ENCODE measurements at regions not wholly inside any gene's neighbourhood (a gene's known extent, or its start where the extent isn't known, plus 50 kb on each side); places are given as distances from the start of the nearest gene placed in this dataset.

DNA sequence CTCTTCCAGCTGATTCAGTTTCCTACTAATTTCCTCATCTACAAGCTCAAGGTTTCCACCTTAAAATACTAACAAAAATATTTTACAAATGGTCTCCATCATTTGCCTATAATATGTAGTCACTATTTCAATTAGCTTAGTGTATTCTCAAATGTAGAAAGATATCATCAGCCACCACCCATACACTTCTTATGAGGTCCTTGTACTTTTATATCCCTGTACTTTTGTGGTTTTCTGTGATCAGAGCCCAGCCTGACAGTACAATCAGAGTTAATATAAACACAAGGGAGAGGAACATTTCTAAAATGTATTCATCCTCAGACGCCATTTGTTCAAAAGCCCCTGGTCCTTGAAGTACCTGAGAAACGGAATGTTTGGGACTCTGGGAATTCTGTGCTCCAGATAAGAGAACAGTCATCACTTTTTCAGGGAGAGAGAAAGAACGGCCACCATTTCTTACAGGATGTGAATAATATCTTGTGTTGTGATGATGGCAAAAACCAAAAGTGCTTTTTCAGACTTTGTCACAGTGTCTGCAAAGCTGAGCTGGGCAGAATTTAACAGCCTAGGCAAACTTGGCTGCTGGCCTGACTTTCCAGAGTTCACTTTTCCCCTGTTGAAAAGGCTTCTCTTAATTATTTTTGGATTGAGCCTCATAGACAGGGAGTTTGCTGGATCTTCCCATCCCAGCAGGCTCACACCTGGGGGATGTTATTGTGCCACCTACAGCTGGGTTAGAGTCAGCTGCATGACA lies 361.7 kb upstream of the ACVR2A start:
- Mint-ChIP-seq H3K27ac (no peak overlapping the region), H3K9me3 (no peaks in the 10 kb centered on the region), H3K27me3 (no peaks in the 10 kb centered on the region), H3K36me3 (no peaks in the 10 kb centered on the region), H3K4me1 (no peaks in the 10 kb centered on the region), H3K4me3 (no peak overlapping the region)

DNA sequence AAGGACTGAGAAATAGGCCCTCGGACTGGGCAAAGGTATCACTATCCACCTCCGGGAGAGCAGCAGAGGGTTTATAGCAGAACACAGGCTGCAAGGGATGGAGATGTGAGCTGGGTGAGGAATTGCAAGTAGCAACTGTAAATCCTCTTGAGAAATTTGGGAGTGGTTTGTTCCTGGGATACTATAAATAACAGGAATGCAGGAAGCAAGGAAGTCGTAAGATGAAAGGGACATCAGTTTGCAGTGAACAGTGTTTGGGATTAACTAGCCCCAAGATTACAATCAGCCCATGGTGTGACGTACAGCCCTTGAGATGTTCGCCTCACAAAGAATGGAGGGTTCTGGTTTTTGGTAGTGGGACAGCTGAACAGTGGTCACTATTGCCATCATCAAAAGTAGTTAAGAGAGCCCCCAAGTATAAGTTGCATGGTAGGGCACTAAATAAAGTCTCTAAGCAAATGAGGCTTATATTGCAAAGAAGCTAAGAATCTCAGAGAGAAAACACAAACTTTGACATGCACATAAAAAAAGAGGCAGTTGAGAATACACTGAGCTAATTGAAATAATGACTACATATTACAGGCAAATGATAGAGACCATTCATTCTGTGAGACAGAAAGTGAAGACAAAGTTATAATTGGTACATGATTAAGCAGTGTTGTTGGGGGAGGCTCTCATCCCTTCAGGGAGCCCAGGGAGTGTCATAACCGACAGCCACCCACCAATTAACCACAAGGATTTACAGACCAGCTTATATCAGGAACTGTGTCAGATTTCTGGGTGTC lies 362.5 kb upstream of the ACVR2A start:
- H3K4me1 Mint-ChIP-seq = no peaks in the 10 kb centered on the region
- H3K36me3 Mint-ChIP-seq = no peaks in the 10 kb centered on the region
- H3K4me3 Mint-ChIP-seq = no peak overlapping the region
- no peak overlapping the region for H3K27ac Mint-ChIP-seq
- no peaks in the 10 kb centered on the region for H3K27me3 Mint-ChIP-seq
- no peaks in the 10 kb centered on the region for H3K9me3 Mint-ChIP-seq

DNA sequence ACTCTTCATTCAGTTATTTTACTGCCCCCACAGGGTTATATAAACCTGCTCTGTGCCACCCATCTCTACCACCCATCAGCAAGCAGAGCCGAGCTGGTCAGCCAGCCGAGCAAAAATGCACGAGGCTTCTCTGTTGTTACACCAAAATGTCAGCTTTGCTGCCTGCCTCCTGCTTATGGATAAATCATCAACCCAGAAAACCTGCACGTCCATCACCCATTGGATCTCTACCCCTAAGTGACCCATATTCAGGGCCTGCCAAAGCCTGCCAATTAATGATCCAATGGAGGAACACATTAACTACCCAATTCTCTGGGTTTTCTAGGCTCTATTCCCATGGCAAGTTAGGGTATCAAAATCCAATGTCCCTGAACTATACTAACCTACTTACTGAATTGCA lies 365.5 kb upstream of the ACVR2A start:
- Mint-ChIP-seq H3K9me3 (no peaks in the 10 kb centered on the region), H3K36me3 (peaks cover 1% of the 10 kb centered on the region), H3K4me1 (no peaks in the 10 kb centered on the region), H3K4me3 (no peak overlapping the region), H3K27me3 (no peaks in the 10 kb centered on the region), H3K27ac (no peak overlapping the region)

DNA sequence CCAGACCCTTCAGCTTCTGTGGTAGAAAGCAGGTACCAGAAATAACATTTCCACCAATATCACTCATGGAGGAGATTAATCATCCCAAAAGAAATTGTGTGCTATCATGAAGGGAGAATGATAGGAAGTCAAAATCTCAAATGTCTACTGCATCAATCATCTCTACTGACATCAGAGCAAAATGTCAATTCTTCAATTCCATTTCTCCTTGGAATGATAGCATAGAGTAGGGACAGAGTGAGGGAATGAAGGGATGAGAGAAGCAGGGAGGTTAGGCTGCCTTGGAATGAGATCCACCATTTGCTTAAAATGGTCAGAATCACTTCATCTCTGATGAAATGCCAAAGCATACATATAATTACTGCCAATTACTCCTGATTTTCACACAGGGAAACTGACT lies 371.8 kb upstream of the ACVR2A start:
- peaks cover 1% of the 10 kb centered on the region for H3K36me3 Mint-ChIP-seq
- no peaks in the 10 kb centered on the region for H3K4me1 Mint-ChIP-seq
- no peaks in the 10 kb centered on the region for H3K27me3 Mint-ChIP-seq
- no peak overlapping the region for H3K27ac Mint-ChIP-seq
- H3K9me3 Mint-ChIP-seq = no peaks in the 10 kb centered on the region
- H3K4me3 Mint-ChIP-seq = no peak overlapping the region

DNA sequence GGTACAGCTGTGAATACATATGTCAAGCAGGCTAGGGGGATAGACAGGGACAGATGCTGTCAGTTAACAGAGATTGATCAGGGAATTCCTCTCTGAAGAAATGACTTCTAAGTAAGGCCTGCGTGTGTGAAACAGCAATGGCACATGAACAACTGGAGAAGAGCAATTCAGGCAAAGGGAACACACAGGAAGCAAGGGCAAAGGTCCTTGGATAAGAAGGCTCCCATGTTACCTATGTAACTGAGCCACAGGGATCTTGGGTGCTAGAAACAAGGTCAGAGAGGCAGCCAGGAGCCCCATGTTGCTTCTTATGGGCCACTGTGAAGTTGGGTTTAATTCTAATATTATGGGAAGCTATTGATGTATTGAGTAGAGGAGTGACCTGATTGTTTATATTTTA lies 373.7 kb upstream of the ACVR2A start:
- Mint-ChIP-seq H3K36me3 (no peaks in the 10 kb centered on the region), H3K27me3 (no peaks in the 10 kb centered on the region), H3K4me3 (no peak overlapping the region), H3K4me1 (no peaks in the 10 kb centered on the region), H3K27ac (no peak overlapping the region), H3K9me3 (no peaks in the 10 kb centered on the region)

DNA sequence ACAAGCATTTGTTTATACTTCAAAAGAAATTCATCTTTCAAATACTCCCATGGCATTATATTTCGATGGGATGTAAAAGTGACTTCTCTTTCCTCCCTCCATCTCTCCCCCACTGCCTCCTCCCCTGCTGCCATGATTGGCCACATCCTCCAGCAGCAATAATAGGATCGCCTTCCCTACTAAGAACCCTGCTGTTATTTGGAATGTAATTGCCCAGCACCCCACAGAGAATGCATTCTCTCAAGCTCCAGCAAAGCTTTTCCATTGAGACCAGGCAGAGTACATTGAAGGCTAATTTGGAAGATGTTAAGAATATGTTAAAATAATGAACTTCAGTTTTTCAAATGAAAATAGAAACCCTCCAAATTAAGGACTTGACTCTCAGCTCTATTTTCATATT lies 375.4 kb upstream of the ACVR2A start:
- H3K27me3 Mint-ChIP-seq = no peaks in the 10 kb centered on the region
- H3K4me3 Mint-ChIP-seq = no peak overlapping the region
- no peak overlapping the region for H3K27ac Mint-ChIP-seq
- H3K4me1 Mint-ChIP-seq = no peaks in the 10 kb centered on the region
- H3K36me3 Mint-ChIP-seq = no peaks in the 10 kb centered on the region
- H3K9me3 Mint-ChIP-seq = no peaks in the 10 kb centered on the region

DNA sequence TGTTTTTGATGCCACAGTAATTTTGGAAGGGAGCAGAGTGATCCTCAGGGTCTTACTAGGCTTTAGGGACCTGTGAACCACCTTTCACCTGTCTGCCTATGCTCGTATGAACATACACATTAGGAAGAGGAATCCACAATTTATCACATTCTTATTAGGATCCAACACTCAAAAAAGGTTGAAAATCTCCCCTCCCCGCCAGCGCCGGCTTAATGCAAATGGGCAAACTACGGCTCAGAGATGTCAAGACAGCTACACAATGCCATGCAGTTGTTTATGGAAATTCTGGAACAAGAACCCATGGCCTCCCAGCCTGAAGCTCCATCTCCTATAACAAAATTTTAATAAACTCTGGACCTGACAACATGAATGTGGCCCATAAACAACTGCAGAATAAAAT lies 375.9 kb upstream of the ACVR2A start:
- Mint-ChIP-seq H3K27ac (no peak overlapping the region), H3K9me3 (no peaks in the 10 kb centered on the region), H3K27me3 (no peaks in the 10 kb centered on the region), H3K4me1 (no peaks in the 10 kb centered on the region), H3K4me3 (no peak overlapping the region), H3K36me3 (no peaks in the 10 kb centered on the region)

DNA sequence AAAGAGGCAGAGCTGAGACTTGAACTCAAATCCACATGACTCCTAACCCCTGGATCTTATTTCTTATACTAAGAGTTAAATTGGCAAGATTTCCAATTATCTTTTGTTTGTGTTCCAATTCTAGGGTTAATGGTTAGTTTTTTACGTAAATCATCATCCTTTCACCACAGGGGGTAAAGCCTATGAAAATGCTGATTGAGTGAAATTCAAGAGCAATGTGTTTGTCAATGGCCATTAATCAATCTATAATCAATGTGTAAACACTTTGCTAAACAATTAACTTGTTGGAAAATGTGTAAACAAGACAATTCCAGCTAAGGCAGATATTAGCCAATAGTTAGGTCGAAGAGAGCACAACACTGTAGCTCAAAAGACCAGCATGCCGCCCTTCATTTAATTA lies 376.5 kb upstream of the ACVR2A start:
- H3K27me3 Mint-ChIP-seq = no peaks in the 10 kb centered on the region
- no peaks in the 10 kb centered on the region for H3K4me1 Mint-ChIP-seq
- no peaks in the 10 kb centered on the region for H3K36me3 Mint-ChIP-seq
- no peak overlapping the region for H3K27ac Mint-ChIP-seq
- no peak overlapping the region for H3K4me3 Mint-ChIP-seq
- no peaks in the 10 kb centered on the region for H3K9me3 Mint-ChIP-seq

DNA sequence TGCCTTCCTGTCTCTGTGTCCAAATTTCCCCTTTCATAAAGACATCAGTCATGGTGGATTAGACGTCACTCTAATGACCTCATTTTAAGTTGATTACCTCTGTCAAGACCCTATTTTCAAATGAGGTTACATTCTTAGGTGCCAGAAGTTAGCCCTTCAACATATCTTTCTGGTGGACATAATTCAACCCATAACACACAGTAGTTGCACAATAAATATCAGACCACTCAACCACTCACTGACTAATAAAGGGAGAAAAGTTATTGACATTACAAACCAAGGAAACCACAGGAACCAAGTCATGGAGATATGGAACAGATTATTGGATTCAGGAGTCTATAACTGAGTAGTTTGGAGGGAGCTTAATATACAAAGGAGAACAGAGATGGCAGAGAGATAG lies 377.4 kb upstream of the ACVR2A start:
- Mint-ChIP-seq H3K36me3 (no peaks in the 10 kb centered on the region), H3K9me3 (no peaks in the 10 kb centered on the region), H3K27ac (no peak overlapping the region), H3K27me3 (no peaks in the 10 kb centered on the region), H3K4me3 (no peak overlapping the region), H3K4me1 (no peaks in the 10 kb centered on the region)

DNA sequence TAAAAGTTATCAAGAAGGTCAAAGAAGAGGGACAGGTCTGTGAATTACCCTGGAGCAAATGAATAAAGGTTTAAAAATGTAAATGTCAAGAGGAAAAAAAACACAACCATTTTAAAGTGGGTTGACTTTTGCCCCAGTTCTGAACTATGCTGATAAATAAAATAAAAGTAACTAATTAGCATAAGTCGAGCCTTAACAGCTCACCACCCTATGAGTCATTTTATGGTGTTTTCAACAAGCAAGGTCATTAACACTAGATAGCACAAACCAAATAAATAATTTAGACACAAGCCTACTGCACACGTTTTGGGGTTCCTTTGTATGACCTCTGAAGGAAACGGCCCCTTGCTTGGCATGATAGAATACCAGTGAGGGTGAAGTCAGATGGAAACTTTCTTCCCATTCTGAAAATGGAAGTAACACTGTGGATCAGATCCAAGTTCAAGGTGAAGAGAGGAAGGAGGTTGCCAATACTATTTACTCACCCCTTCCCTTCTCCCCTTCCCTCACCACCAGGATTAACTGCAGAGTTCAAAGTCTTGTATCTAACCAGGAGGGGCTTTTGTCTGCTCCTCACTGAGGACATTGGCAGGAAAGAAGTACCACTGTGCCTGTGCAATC lies 380.0 kb upstream of the ACVR2A start:
- Mint-ChIP-seq H3K27ac (no peak overlapping the region), H3K4me3 (no peak overlapping the region), H3K9me3 (no peaks in the 10 kb centered on the region), H3K4me1 (no peaks in the 10 kb centered on the region), H3K27me3 (no peaks in the 10 kb centered on the region), H3K36me3 (no peaks in the 10 kb centered on the region)

DNA sequence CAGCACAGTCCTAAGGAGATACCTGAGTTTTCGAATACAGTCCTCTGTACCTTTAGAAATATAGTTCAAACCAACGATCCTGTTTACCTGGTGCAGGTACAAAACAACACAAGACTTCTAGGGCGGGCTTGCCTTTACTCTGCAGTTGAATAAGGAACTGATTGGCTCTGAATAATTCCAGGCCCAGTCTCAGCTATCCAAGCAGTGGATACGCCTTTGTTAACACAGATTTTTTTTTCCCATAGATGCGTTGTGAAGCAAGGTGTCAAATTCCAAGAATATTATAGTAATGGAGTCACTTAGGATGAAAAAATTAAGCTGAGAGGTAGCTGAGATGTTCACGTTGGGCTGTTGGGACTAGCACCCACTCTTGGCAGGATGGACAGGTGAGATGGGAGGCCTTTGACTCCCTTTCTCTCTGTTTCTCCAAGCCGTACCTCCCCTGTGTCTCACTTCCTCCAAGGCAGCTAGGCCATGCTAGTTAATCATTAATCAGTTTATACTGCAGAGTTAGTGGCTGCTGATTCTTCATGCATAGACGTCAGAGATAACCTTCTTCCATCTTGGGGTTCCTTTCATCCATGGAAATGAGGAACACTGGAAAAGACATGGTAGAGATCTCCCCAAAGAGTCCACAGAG lies 380.8 kb upstream of the ACVR2A start:
- H3K36me3 Mint-ChIP-seq = no peaks in the 10 kb centered on the region
- H3K9me3 Mint-ChIP-seq = no peaks in the 10 kb centered on the region
- no peak overlapping the region for H3K27ac Mint-ChIP-seq
- no peaks in the 10 kb centered on the region for H3K27me3 Mint-ChIP-seq
- H3K4me3 Mint-ChIP-seq = no peak overlapping the region
- H3K4me1 Mint-ChIP-seq = no peaks in the 10 kb centered on the region

DNA sequence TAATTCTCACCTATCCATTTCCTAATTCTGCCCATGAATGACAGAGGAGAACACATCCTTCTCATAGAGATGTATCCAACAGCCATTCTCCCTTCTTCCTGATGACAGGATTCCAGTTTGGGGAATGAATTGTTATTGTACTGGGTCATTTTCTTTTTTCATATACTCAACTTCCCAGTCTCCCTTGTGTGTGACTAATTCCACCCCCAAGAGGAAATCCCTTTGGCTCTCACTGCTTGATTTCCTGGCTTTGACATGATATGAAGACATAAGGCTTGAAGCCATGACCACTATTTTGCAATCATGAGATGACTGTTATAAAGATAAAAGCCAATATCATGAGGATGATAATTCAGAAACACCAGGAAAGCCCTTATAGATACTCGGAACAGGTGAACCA lies 384.7 kb upstream of the ACVR2A start:
- Mint-ChIP-seq H3K4me1 (no peaks in the 10 kb centered on the region), H3K9me3 (no peaks in the 10 kb centered on the region), H3K27ac (no peak overlapping the region), H3K36me3 (no peaks in the 10 kb centered on the region), H3K27me3 (no peaks in the 10 kb centered on the region), H3K4me3 (no peak overlapping the region)

DNA sequence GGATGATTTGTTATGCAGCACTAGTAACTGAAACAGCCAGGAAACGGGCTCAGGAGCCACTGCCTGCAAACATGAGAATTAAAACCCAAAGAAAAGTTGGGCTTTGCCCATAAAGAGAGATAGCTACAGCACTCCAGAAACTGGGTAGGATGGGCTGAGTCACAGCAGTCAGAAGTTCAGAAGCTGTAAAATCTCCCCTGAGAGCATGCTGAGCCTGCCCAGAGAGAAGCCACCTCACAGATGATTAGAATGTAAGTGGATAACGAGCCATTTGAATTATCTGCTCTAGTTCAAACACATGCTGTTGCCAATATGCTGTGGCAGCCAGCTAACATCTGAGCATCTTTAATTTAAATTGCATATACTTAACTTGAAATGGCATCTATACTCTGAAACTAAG lies 388.1 kb upstream of the ACVR2A start:
- H3K4me3 Mint-ChIP-seq = no peak overlapping the region
- no peaks in the 10 kb centered on the region for H3K9me3 Mint-ChIP-seq
- no peaks in the 10 kb centered on the region for H3K27me3 Mint-ChIP-seq
- no peaks in the 10 kb centered on the region for H3K4me1 Mint-ChIP-seq
- no peak overlapping the region for H3K27ac Mint-ChIP-seq
- H3K36me3 Mint-ChIP-seq = no peaks in the 10 kb centered on the region

DNA sequence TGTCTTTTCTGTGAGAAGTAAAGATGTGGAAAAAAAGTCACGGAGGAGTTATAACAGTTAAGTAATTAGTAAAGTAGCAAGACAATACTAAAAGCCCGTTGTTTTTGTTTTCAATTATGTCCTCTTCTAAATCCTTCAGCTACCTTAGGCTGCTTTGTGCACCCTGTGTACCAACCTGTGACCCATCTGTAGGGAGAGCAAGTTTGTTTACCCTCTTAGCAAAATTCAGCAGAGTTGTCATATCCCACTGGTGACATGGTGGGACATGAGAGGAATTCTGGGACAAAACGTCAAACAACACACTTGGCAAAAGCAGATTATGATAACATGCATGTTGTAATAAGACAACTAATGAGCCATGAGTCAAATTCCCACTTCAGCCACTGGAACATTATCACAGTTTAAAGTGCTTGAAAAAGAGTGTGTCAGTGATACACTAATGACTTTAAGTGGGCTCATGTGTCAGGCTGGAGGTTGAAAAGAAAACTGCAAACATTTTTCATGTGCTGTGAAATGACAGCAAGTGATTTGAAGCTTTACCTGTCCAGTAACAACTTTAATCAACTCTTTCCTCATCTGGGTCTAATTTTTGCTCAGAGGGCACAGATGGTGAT lies 392.8 kb upstream of the ACVR2A start:
- Mint-ChIP-seq H3K4me1 (peaks cover 6% of the 10 kb centered on the region), H3K4me3 (no peak overlapping the region), H3K9me3 (no peaks in the 10 kb centered on the region), H3K36me3 (no peaks in the 10 kb centered on the region), H3K27ac (no peak overlapping the region), H3K27me3 (no peaks in the 10 kb centered on the region)

DNA sequence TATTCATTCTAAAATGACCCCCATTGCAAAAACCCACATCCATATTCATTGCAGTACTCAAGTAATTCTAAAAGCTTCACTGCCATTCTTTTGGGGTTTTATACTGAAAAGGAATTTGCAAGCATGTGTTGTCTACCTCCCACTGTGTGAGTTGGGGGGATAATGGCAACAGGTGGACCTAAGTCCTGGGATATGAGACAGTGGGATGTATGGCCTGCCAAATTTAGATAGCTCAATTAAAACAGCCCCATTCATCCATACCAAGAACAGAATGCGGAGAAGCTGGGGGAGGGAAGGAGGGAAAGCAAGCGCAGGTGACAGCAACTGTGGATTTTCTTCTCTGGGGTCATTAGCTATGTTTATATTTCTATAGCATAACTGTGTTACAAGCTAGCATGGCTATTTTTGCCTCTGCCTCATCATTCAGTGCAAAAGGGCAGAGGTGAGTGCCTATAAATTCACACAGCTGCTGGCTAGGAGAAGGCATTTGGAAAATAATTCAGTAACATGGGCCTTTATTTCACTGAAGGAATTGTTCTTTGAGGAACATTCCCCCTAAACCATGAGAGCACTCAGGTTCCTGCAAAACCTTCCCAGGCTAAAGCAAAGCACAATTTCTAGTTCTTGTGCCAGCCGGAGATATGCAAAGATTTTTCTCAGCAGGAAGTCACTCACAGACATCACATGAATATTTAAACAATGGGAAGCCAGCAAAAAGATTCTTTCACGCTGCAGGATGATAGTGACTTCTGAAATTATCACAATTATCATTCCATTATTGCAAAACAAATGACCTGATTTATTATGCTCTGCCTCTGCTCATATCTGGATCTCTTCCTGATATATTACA lies 393.9 kb upstream of the ACVR2A start:
- Mint-ChIP-seq H3K4me3 (no peak overlapping the region), H3K27ac (no peak overlapping the region), H3K36me3 (no peaks in the 10 kb centered on the region), H3K4me1 (peaks cover 6% of the 10 kb centered on the region), H3K27me3 (no peaks in the 10 kb centered on the region), H3K9me3 (no peaks in the 10 kb centered on the region)

All from activated naive CD4-positive, alpha-beta T cell treated with anti-CD3 and anti-CD28 coated beads, Interleukin-2, amount 50 U/mL, for 24 hours (primary cell).